Transverse colon (tissue), 4 donors: ENCODE measurements at regions not wholly inside any gene's neighbourhood (a gene's known extent, or its start where the extent isn't known, plus 50 kb on each side); places are given as distances from the start of the nearest gene placed in this dataset.
A peak's percentile ranks its signal among the peaks of the same experiment; 100 is the strongest.

Experiments
- DNase-seq: peaks from one replicate; pipeline ENCODE4 v3.0.0-alpha.2; 2019
- H3K27ac ChIP-seq, 4 donors: fragments of 200-600 bp; sonication (generic); 2 replicates each; pipeline ENCODE4 v1.5.1; 2016 to 2018; ENCODE audit warnings: inconsistent platforms in 4 of 4
- H3K27me3 ChIP-seq: fragments of 200-600 bp; sonication (generic); 2 replicates; pipeline ENCODE4 v1.5.1; 2017; ENCODE audit warnings: inconsistent platforms
- H3K36me3 ChIP-seq, 4 donors: fragments of 200-600 bp; sonication (generic); 2 replicates each; pipeline ENCODE4 v1.5.1; 2017 to 2019; ENCODE audit warnings: inconsistent platforms in 4 of 4
- H3K4me1 ChIP-seq, 4 donors: fragments of 200-600 bp; sonication (generic); 2 replicates each; pipeline ENCODE4 v1.5.1; 2017 to 2020; ENCODE audit warnings: inconsistent platforms in 4 of 4
- H3K4me3 ChIP-seq, 4 donors: fragments of 200-600 bp; sonication (generic); 1 replicate in 1 of 4; 2 replicates in 3 of 4; pipeline versions ENCODE4 v1.5.1 to v1.6.1; 2017 to 2019; ENCODE audit warnings: inconsistent platforms in 4 of 4
- H3K9me3 ChIP-seq, 2 donors: fragments of 200-600 bp; sonication (generic); 2 replicates each; pipeline ENCODE4 v1.5.1; 2017 to 2019; ENCODE audit warnings: inconsistent platforms in 2 of 2
- CTCF ChIP-seq, 5 experiments: fragments of 200-600 bp in 3 of 5; fragments of 450-650 bp in 2 of 5; sonication (generic) in 3 of 5; IDR thresholded peaks; 1 replicate in 2 of 5; 2 replicates in 3 of 5; pipeline ENCODE4 v1.5.1; 2016 to 2017; ENCODE audit warnings: antibody characterized with exemption in 5 of 5, inconsistent platforms in 3 of 5, mild to moderate bottlenecking in 2 of 5, moderate library complexity in 1 of 5
- EP300 ChIP-seq: sonication (generic); formaldehyde crosslinking; IDR thresholded peaks from one replicate; pipeline ENCODE4 v1.6.1; 2017; ENCODE audit warnings: antibody characterized with exemption, low read depth
- POLR2A ChIP-seq: fragments of 450-650 bp; IDR thresholded peaks from one replicate; pipeline ENCODE4 v1.6.1; 2016; ENCODE audit warnings: antibody characterized with exemption, mild to moderate bottlenecking, moderate library complexity
- POLR2AphosphoS5 ChIP-seq, 3 donors: sonication (generic); formaldehyde crosslinking; IDR thresholded peaks; one replicate each; pipeline ENCODE4 v1.6.1; 2016; ENCODE audit warnings: antibody characterized with exemption in 3 of 3
- WGBS, 2 donors: methylation state at CpG; one replicate each; pipeline ENCODE4 v1.1.5; 2018; ENCODE audit warnings: low coverage in 1 of 2; 5-methylcytosine and 5-hydroxymethylcytosine counted together
- in situ Hi-C, 4 donors: fragments of 200-750 bp; cut with MboI; loops; one replicate each; pipeline versions ENCODE4 v1.15.0 to v1.15.1; 2017; ENCODE audit warnings: low sequenced_read_pairs in 3 of 4, low pct_ligation_motif_present in 1 of 4, low pct_unique_long_range_greater_than_20kb in 1 of 4
- intact Hi-C: fragments of 100-400 bp; cut with DNase I; formaldehyde crosslinking; loops from one replicate; pipeline ENCODE4 v1.15.1; 2023; ENCODE audit warnings: low total_unique reads

- no peak overlapping the region for H3K27ac ChIP-seq
- peak; percentile 55 for DNase-seq
- no peaks in the 10 kb centered on the region for H3K27me3 ChIP-seq
- 51 to 59% methylated on average over 4 to 5 of the region's 6 CpGs for WGBS, 2 donors
- no peaks in the 10 kb centered on the region for H3K36me3 ChIP-seq
- no peak overlapping the region for H3K4me3 ChIP-seq
- no peaks in the 10 kb centered on the region for H3K4me1 ChIP-seq
- TF ChIP-seq EP300: no peak
- no peak for TF ChIP-seq POLR2A
- peak in 4 of 5 experiments; percentile 40 to 57 (median 46) for TF ChIP-seq CTCF (IDR thresholded peaks at IDR 0.05)
- no peaks in the 10 kb centered on the region for H3K9me3 ChIP-seq
- intact Hi-C loops (no loop called here), in situ Hi-C loops (loop anchor here in 2 of 4 donors (25.0 kb wide), 2 partner anchors 214 to 414 kb away; no protein-coding TSS in a partner anchor)
Measured at GRCh38 chr22:23376256-23376655, 195.9 kb downstream of the BCR start.

GRCh38 chr22:23375031-23375827 lies 194.9 kb downstream of the BCR start:
- H3K27ac ChIP-seq: no peak overlapping the region
- no peaks in the 10 kb centered on the region for H3K4me1 ChIP-seq
- WGBS, 2 donors: 67 to 82% methylated on average over 8 to 14 of the region's 14 CpGs
- TF ChIP-seq POLR2A: no peak
- no peak for TF ChIP-seq POLR2AphosphoS5 (IDR thresholded peaks at IDR 0.05)
- TF ChIP-seq EP300: no peak
- TF ChIP-seq CTCF (IDR thresholded peaks at IDR 0.05): no peak
- no peak for DNase-seq
- in situ Hi-C loops (loop anchor here in 2 of 4 donors (25.0 kb wide), 2 partner anchors 213 to 413 kb away; no protein-coding TSS in a partner anchor), intact Hi-C loops (no loop called here)
- H3K27me3 ChIP-seq: no peaks in the 10 kb centered on the region
- H3K36me3 ChIP-seq: no peaks in the 10 kb centered on the region
- no peak overlapping the region for H3K4me3 ChIP-seq
- no peaks in the 10 kb centered on the region for H3K9me3 ChIP-seq

GRCh38 chr22:23373601-23374000 lies 193.3 kb downstream of the BCR start:
- Histone ChIP-seq H3K4me1 (no peaks in the 10 kb centered on the region), H3K4me3 (no peak overlapping the region), H3K27ac (no peak overlapping the region), H3K9me3 (no peaks in the 10 kb centered on the region), H3K36me3 (no peaks in the 10 kb centered on the region), H3K27me3 (peaks cover 2% of the 10 kb centered on the region)
- DNase-seq: no peak
- intact Hi-C loops: no loop called here
- TF ChIP-seq POLR2A (no peak), POLR2AphosphoS5 (IDR thresholded peaks at IDR 0.05) (no peak), EP300 (no peak), CTCF (IDR thresholded peaks at IDR 0.05) (no peak)
- in situ Hi-C loops: no loop called here
- 83% methylated on average over 9 of the region's 9 CpGs; no CpG with 5 or more reads in 1 of the 2 donors for WGBS, 2 donors

- Histone ChIP-seq H3K4me1 (no peaks in the 10 kb centered on the region), H3K36me3 (no peaks in the 10 kb centered on the region), H3K9me3 (no peaks in the 10 kb centered on the region), H3K27me3 (peaks cover 2% of the 10 kb centered on the region), H3K4me3 (no peak overlapping the region), H3K27ac (no peak overlapping the region)
- in situ Hi-C loops (no loop called here), intact Hi-C loops (no loop called here)
- WGBS, 2 donors: 75 to 82% methylated on average over 2 to 8 of the region's 8 CpGs
- no peak for DNase-seq
- TF ChIP-seq POLR2AphosphoS5 (IDR thresholded peaks at IDR 0.05) (no peak), POLR2A (no peak), EP300 (no peak), CTCF (IDR thresholded peaks at IDR 0.05) (no peak)
Measured at GRCh38 chr22:23370251-23370650, 189.9 kb downstream of the BCR start.
